GM19351 (cell line): ENCODE measurements at regions not wholly inside any gene's neighbourhood (a gene's known extent, or its start where the extent isn't known, plus 50 kb on each side); places are given as distances from the start of the nearest gene placed in this dataset.
A peak's percentile ranks its signal among the peaks of the same experiment; 100 is the strongest.
"Not testable (repeated sequence)": the region's sequence is repeated elsewhere in the genome, so short reads cannot be mapped to it uniquely, and the experiment has no call there.

Source experiments
- ATAC-seq: cut with Tn5 transposase; IDR thresholded peaks from one replicate; pipeline ENCODE4 v1.9.1; 2021; ENCODE audit warnings: mild to moderate bottlenecking, moderate library complexity; ENCODE audit not compliant: unreplicated experiment

DNA sequence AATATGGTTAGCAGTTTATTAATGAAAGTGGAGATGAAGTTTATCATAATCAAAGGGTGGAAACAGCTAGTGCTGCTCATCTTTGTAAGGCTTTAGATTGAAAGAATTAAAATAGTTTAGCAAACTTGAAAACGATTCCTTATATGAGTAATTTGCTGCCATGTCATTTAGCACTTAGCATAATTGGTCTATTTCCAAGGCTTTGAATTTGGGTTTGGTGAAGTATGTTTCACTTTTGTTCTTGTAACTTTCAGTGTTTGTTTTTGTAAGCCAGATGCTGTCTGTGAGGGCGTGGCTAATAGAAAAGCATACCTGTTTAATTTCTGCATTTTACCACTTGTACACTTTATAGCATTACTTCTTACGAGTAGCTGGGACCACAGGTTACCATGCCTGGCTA lies 109.5 kb downstream of the LAT start:
- ATAC-seq: not testable (repeated sequence)

DNA sequence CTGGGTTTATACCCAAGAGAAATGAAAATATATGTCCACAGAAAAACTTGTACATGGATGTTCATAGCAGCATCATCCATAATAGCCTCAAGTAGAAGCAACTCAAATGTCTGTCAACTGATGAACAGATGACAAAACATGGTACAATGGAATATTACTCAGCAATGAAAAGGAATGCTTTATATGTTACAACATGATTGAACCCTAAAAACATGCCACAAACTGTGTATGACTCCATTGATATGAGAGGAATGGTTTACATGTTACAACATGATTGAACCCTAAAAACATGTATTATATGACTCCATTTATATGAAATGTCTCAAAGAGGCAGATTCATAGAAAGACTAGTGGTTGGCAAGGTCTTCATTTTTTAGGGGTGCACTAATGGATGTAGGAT lies 104.8 kb downstream of the LAT start:
- not testable (repeated sequence) for ATAC-seq

DNA sequence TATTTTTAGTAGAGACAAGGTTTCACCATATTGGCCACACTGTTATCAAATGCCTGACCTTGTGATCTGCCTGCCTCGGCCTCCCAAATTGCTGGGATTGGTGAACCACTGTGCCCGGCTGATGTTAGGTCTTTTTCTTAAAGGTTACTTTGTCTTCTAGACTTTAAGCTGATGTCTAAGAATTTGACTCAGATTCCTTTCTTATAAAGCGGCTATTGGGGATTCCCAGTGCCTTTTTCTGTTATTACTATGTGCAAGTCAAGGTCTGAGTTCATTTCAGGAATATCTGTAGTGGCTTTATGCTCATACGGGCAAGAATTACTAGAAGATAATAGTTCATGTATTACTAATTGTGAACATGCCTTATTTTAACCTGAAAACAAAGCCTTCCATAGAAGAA lies 102.8 kb downstream of the LAT start:
- not testable (repeated sequence) for ATAC-seq

DNA sequence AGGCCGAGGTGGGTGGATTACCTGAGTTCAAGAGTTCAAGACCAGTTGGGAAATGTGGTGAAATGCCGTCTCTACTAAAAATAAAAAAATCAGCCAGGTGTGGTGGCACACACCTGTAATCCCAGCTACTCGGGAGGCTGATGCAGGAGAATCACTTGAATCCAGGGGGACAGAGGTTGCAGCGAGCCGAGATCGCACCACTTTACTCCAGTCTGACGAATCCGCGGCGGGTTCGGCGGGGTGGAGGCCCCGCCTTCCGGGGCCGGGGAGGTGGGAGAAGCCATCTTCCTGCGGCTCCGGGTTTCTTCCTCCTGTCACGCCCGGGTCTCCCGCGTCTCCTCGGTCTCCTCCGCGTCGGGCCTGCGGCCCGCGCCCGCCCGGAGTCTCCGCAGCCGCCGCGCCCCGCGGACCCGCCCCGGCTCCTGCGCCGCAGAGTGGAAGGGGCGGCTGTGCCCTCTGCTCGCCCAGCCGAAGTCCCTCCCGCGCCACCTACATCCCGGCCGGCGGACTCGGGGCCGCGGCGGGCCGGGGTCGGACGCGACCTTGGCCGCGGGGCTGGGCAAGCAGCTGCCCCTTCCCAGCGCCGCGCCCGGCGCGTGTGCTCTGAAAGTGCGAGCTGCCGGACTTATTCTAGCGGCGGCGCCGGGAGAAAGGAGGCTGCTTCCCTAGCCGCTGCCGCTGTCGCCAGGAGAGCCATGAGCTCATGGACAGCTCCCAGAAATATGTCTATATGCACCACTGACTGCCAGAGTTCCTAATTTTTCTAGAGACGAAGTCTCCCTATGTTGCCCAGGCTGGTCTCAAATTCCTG lies 97.2 kb downstream of the LAT start:
- not testable (repeated sequence) for ATAC-seq

DNA sequence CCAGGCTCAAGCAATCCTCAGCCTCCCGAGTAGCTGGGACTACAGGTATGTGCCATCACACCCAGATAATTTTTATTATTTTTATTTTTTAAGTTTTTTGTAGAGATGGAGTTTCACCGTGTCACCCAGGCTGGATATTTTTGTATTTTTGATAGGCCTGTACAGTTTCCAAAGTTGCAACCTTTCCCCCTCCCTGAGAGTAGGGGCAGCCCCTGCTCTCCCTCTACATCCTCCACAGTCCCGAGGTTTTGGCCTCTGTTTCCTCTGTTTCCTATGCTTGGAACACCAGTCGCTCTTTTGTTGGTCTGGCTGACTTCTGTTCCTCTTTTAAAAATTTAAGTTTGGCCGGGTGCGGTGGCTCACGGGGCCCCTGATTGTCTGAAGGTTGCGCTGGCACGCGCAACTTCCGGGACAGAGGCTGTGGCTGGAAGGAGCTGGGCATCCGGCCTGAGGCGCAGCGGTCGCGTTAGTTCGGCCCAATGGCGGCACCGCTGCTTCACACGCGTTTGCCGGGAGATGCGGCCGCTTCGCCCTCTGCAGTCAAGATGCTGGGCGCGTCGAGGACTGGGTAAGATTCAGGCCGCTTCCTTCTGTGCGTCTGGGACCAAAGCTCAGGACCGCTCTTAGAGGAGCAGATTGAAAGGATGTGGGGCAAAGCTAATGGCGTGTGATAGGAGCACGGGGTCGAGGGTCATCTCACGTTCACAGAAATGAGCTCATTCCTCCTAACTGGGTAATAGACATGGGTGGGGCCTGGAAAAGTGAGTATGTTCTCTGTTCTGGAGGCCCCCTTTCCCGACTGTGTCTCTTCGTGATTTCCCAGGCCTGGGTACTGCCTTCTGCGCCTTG lies 89.9 kb downstream of the LAT start:
- ATAC-seq: peak; percentile 95

DNA sequence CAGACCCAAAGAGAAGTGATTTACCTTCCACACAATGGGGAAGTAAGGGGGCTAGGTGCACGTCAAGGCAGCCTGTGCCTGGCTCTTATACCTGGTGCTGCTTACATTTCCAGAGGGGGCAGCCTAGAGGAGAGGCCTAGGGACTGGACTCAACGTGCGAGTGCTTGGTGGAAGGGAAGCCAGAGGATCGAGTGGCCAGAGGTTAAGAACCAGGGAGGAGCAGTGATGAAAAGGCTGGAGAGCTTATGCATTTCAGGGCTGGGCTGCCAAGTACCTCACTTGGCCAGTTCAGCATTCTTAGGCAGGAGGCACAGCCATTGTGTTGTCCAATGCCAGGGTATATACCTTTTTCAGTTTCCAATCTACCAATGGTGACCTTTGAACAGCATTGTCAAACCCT lies 77.4 kb downstream of the LAT start:
- ATAC-seq: not testable (repeated sequence)

DNA sequence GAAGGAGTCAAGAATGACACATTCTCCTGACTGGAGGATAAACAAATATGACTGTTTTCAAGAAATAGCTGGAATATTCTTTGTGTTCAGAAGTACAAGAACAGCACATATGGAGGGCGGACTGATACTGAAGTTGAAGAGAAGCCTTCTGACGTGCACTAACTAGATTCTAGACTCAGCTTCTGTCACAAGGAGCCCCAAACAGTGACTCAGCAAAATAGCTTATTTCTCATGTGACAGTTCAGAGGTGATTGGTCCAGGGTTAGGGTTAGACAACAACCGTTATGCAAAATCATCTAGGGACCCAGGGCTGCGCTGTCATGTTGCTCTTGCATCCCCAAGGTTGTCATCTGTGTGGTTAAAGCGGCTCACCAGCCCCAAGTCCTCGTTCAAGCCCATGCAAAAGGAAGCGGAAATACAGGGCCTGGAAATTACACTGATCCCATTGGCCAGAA lies 76.6 kb downstream of the LAT start:
- not testable (repeated sequence) for ATAC-seq

DNA sequence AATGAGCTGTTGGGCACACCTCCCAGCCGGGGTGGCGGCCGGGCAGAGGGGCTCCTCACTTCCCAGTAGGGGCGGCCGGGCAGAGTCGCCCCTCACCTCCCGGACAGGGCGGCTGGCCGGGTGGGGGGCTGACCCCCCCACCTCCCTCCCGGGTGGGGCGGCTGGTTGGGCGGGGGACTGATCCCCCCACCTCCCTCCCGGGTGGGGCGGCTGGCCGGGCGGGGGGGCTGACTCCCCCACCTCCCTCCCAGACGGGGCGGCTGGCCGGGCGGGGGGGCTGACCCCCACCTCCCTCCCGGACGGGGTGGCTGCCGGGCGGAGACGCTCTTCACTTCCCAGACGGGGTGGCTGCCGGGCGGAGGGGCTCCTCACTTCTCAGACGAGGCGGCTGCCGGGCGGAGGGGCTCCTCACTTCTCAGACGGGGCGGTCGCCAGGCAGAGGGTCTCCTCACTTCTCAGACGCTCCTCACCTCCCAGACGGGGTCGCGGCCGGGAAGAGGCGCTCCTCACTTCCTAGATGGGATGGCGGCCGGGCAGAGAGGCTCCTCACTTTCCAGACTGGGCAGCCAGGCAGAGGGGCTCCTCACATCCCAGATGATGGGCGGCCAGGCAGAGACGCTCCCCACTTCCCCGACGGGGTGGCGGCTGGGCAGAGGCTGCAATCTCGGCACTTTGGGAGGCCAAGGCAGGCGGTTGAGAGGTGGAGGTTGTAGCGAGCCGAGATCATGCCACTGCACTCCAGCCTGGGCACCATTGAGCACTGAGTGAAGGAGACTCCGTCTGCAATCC lies 75.4 kb downstream of the LAT start:
- ATAC-seq: not testable (repeated sequence)

DNA sequence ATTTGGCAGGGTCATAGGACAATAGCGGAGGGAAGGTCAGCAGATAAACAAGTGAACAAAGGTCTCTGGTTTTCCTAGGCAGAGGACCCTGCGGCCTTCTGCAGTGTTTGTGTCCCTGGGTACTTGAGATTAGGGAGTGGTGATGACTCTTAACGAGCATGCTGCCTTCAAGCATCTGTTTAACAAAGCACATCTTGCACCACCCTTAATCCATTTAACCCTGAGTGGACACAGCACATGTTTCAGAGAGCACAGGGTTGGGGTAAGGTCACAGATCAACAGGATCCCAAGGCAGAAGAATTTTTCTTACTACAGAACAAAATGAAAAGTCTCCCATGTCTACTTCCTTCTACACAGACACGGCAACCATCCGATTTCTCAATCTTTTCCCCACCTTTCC lies 74.7 kb downstream of the LAT start:
- not testable (repeated sequence) for ATAC-seq
